CD4-positive, alpha-beta T cell (primary cell): ENCODE measurements at regions not wholly inside any gene's neighbourhood (a gene's known extent, or its start where the extent isn't known, plus 50 kb on each side); places are given as distances from the start of the nearest gene placed in this dataset.

Experiments
- ATAC-seq: fragments of 200-7000 bp; cut with Tn5 transposase; one replicate; pipeline ENCODE4 v1.10.0; 2022; ENCODE audit warnings: mild to moderate bottlenecking; ENCODE audit not compliant: poor library complexity
- CTCF ChIA-PET: fragments of 350-600 bp; sonication (Branson Sonifier 250); formaldehyde crosslinking; loops from one replicate; lab custom pipeline; 2021; ENCODE audit warnings: antibody characterized with exemption, inconsistent platforms; lab: Charles Lee
- POLR2A ChIA-PET: fragments of 350-600 bp; sonication (Branson Sonifier 250); formaldehyde crosslinking; loops from one replicate; lab custom pipeline; 2021; ENCODE audit warnings: antibody characterized with exemption, inconsistent platforms; lab: Charles Lee
- DNase-seq, 14 experiments: peaks; one replicate each; pipeline ENCODE4 v3.0.0-alpha.2; 2013 to 2020; ENCODE audit warnings: mixed read lengths in 2 of 14
- H3K27ac ChIP-seq, 2 donors: one replicate each; pipeline versions ENCODE4 v1.5.1 to v1.7.0; 2013; ENCODE audit warnings: low read length in 2 of 2, low read depth in 1 of 2, mild to moderate bottlenecking in 1 of 2
- H3K27me3 ChIP-seq, 2 experiments: 1 replicate in 1 of 2; 2 replicates in 1 of 2; pipeline versions ENCODE4 v1.6.1 to v1.7.0; 2013; ENCODE audit warnings: low read length in 2 of 2, control low read depth in 1 of 2, mild to moderate bottlenecking in 1 of 2, moderate library complexity in 1 of 2; ENCODE audit not compliant: insufficient read depth in 2 of 2, control insufficient read depth in 1 of 2
- H3K36me3 ChIP-seq: one replicate; pipeline ENCODE4 v1.6.1; 2013; ENCODE audit warnings: low read length, control low read depth; ENCODE audit not compliant: insufficient read depth
- H3K4me1 ChIP-seq: one replicate; pipeline ENCODE4 v1.6.1; 2013; ENCODE audit warnings: low read length, control low read depth; ENCODE audit not compliant: insufficient read depth
- H3K4me3 ChIP-seq: one replicate; pipeline ENCODE4 v1.5.1; 2013; ENCODE audit warnings: mild to moderate bottlenecking, low read length, moderate library complexity
- H3K9me3 ChIP-seq, 2 experiments: 1 replicate in 1 of 2; 2 replicates in 1 of 2; pipeline versions ENCODE4 v1.6.1 to v1.7.0; 2013; ENCODE audit warnings: low read length in 2 of 2, mild to moderate bottlenecking in 2 of 2, control low read depth in 1 of 2, moderate library complexity in 1 of 2; ENCODE audit not compliant: control insufficient read depth in 1 of 2, insufficient read depth in 1 of 2
- H3K27ac Mint-ChIP-seq: one replicate; pipeline ENCODE4 v1.8.0; 2020; ENCODE audit warnings: mixed read lengths
- H3K27me3 Mint-ChIP-seq: one replicate; pipeline ENCODE4 v1.8.0; 2021; ENCODE audit warnings: mixed read lengths
- H3K36me3 Mint-ChIP-seq: one replicate; pipeline ENCODE4 v1.8.0; 2021; ENCODE audit warnings: low read depth, mixed read lengths
- H3K4me1 Mint-ChIP-seq: one replicate; pipeline ENCODE4 v1.8.0; 2021; ENCODE audit warnings: low read depth, mixed read lengths
- H3K4me3 Mint-ChIP-seq: one replicate; pipeline ENCODE4 v1.8.0; 2020; ENCODE audit warnings: mild to moderate bottlenecking, mixed read lengths
- H3K9me3 Mint-ChIP-seq: one replicate; pipeline ENCODE4 v1.8.0; 2020; ENCODE audit warnings: mixed read lengths
- intact Hi-C, 2 experiments: fragments of 100-400 bp; cut with DNase I in 1 of 2; cut with micrococcal nuclease in 1 of 2; formaldehyde crosslinking; loops; one replicate each; pipeline versions ENCODE4 v1.15.1 to v1.9.0; 2023 to 2025; cut with DNase I, micrococcal nuclease
- TF ChIP-seq, protein P1 (sequence below): fragments of 200-600 bp; IDR thresholded peaks from one replicate; pipeline ENCODE4 v1.8.0; 2022; ENCODE audit warnings: antibody characterized with exemption, mild to moderate bottlenecking

DNA sequence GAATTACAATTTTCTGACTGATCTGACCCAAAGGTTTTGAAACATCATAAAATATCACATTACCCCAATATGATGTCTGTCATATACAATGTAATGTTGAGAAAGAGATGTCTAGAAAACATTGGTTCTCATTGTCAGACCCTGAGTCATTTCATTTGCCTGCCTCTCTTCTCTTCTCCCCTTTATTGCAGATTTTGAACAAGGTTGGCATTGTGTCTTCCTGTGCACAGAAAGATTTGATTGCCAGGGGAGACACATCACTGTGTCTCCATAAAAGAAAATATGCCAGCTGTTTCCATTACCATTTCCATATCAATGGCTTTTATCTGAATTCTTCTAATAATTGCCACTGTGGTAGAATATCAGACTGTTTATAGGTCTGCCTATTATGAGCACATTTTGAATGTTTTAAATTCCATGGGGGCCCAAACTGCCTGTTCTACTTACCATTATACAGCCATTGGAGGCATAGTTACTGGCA lies 65.6 kb downstream of the IFI44 start:
- CTCF ChIA-PET: no interaction called here
- DNase-seq (no peak), ATAC-seq (no peak)
- Histone ChIP-seq H3K36me3 (no peaks in the 10 kb centered on the region), H3K4me1 (no peaks in the 10 kb centered on the region), H3K4me3 (no peak overlapping the region), H3K9me3 (no peaks in the 10 kb centered on the region), H3K27ac (no peak overlapping the region), H3K27me3 (no peaks in the 10 kb centered on the region)
- H3K27me3 Mint-ChIP-seq: peaks cover 9% of the 10 kb centered on the region
- POLR2A ChIA-PET: no interaction called here
- no peaks in the 10 kb centered on the region for H3K9me3 Mint-ChIP-seq
- no peaks in the 10 kb centered on the region for H3K36me3 Mint-ChIP-seq
- intact Hi-C loops: no loop called here
- H3K4me1 Mint-ChIP-seq: no peaks in the 10 kb centered on the region
- H3K4me3 Mint-ChIP-seq: no peak overlapping the region
- TF ChIP-seq, protein P1, sequence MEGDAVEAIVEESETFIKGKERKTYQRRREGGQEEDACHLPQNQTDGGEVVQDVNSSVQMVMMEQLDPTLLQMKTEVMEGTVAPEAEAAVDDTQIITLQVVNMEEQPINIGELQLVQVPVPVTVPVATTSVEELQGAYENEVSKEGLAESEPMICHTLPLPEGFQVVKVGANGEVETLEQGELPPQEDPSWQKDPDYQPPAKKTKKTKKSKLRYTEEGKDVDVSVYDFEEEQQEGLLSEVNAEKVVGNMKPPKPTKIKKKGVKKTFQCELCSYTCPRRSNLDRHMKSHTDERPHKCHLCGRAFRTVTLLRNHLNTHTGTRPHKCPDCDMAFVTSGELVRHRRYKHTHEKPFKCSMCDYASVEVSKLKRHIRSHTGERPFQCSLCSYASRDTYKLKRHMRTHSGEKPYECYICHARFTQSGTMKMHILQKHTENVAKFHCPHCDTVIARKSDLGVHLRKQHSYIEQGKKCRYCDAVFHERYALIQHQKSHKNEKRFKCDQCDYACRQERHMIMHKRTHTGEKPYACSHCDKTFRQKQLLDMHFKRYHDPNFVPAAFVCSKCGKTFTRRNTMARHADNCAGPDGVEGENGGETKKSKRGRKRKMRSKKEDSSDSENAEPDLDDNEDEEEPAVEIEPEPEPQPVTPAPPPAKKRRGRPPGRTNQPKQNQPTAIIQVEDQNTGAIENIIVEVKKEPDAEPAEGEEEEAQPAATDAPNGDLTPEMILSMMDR: no peak
- H3K27ac Mint-ChIP-seq: no peak overlapping the region

- Histone ChIP-seq H3K27ac (no peak overlapping the region), H3K9me3 (no peaks in the 10 kb centered on the region), H3K27me3 (no peaks in the 10 kb centered on the region), H3K4me1 (no peaks in the 10 kb centered on the region), H3K36me3 (no peaks in the 10 kb centered on the region), H3K4me3 (no peak overlapping the region)
- CTCF ChIA-PET: interaction anchor here (1.6 kb wide), 1 partner anchor 9 kb away, joined by 4 read pairs; no protein-coding TSS in a partner anchor
- Mint-ChIP-seq H3K4me1 (no peaks in the 10 kb centered on the region), H3K36me3 (no peaks in the 10 kb centered on the region), H3K27ac (no peak overlapping the region), H3K9me3 (no peaks in the 10 kb centered on the region), H3K27me3 (peaks cover 9% of the 10 kb centered on the region), H3K4me3 (no peak overlapping the region)
- TF ChIP-seq, protein P1: no peak
- ATAC-seq (no peak), DNase-seq (no peak)
- POLR2A ChIA-PET: no interaction called here
- intact Hi-C loops: no loop called here
These were observed 66.6 kb downstream of the IFI44 start for GRCh38 chr1:78716186-78716585.

GRCh38 chr1:78718566-78718965 lies 68.9 kb downstream of the IFI44 start:
- TF ChIP-seq, protein P1: no peak
- ChIA-PET CTCF (no interaction called here), POLR2A (no interaction called here)
- H3K9me3 Mint-ChIP-seq: no peaks in the 10 kb centered on the region
- H3K4me1 ChIP-seq: no peaks in the 10 kb centered on the region
- no peak overlapping the region for H3K27ac ChIP-seq
- H3K27me3 ChIP-seq: no peaks in the 10 kb centered on the region
- H3K4me3 Mint-ChIP-seq: no peak overlapping the region
- no peaks in the 10 kb centered on the region for H3K4me1 Mint-ChIP-seq
- H3K36me3 ChIP-seq: no peaks in the 10 kb centered on the region
- H3K4me3 ChIP-seq: no peak overlapping the region
- peaks cover 9% of the 10 kb centered on the region for H3K27me3 Mint-ChIP-seq
- H3K9me3 ChIP-seq: no peaks in the 10 kb centered on the region
- H3K27ac Mint-ChIP-seq: no peak overlapping the region
- ATAC-seq (no peak), DNase-seq (no peak)
- no peaks in the 10 kb centered on the region for H3K36me3 Mint-ChIP-seq
- intact Hi-C loops: no loop called here
